GM12892 (cell line): ENCODE measurements at regions not wholly inside any gene's neighbourhood (a gene's known extent, or its start where the extent isn't known, plus 50 kb on each side); places are given as distances from the start of the nearest gene placed in this dataset.

Experiments used
- POLR2A ChIP-seq: IDR thresholded peaks from 2 replicates; pipeline ENCODE4 v1.6.1; 2011; ENCODE audit warnings: low read depth, low read length, control low read depth
- POLR2AphosphoS5 ChIP-seq: IDR thresholded peaks from 2 replicates; pipeline ENCODE4 v1.6.1; 2011; ENCODE audit warnings: low read depth, low read length, control low read depth

DNA sequence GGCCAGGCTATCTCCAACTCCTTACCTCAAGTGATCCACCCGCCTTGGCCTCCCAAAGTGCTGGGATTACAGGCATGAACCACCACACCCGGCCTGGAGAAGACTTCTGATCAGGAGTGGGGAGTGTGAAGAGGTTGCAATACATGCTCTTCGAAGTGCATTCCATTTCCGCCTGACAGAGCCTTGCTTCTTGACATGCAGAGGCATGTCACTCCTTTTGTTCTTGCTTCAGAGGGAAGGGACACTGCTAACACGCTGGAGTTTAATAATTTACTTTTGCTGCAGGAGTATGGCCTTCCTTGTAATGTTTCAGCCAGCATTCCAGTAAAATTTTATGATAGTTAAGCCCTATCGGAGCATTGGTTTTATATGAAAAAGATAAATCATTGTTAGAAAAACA is 74.9 kb downstream of the SLC25A47 start:
- TF ChIP-seq POLR2A (no peak), POLR2AphosphoS5 (no peak)
